HuH-7 (cell line): ENCODE measurements at regions not wholly inside any gene's neighbourhood (a gene's known extent, or its start where the extent isn't known, plus 50 kb on each side); places are given as distances from the start of the nearest gene placed in this dataset.
"Not testable (repeated sequence)": the region's sequence is repeated elsewhere in the genome, so short reads cannot be mapped to it uniquely, and the experiment has no call there.

Source experiments
- DNase-seq: peaks from one replicate; pipeline ENCODE4 v3.0.0; 2011; ENCODE audit warnings: low spot score

- DNase-seq, result no peak
Observed at GRCh38 chrX:39766855-39767254, 330.9 kb downstream of the BCOR start.

- no peak for DNase-seq
Observed at GRCh38 chrX:39767446-39767845, 330.3 kb downstream of the BCOR start.

GRCh38 chrX:39769748-39770147 lies 328.0 kb downstream of the BCOR start:
- no peak for DNase-seq

GRCh38 chrX:39771089-39771488 lies 326.7 kb downstream of the BCOR start:
- DNase-seq, result no peak

- DNase-seq, result peak; percentile 30
Observed at GRCh38 chrX:39772057-39772832, 325.5 kb downstream of the BCOR start.

GRCh38 chrX:39773150-39773549 lies 324.6 kb downstream of the BCOR start:
- no peak for DNase-seq

GRCh38 chrX:39773923-39774773 lies 323.6 kb downstream of the BCOR start:
- DNase-seq, result no peak

GRCh38 chrX:39774774-39775328 lies 322.9 kb downstream of the BCOR start:
- no peak for DNase-seq

- DNase-seq, result no peak
Observed at GRCh38 chrX:39777623-39778025, 320.1 kb downstream of the BCOR start.

- no peak for DNase-seq
Observed at GRCh38 chrX:39779952-39780783, 317.6 kb downstream of the BCOR start.

- DNase-seq, result no peak
Observed at GRCh38 chrX:39782276-39782675, 315.5 kb downstream of the BCOR start.

- DNase-seq, result no peak
Observed at GRCh38 chrX:39787999-39788398, 309.8 kb downstream of the BCOR start.

- DNase-seq, result no peak
Observed at GRCh38 chrX:39788521-39788920, 309.2 kb downstream of the BCOR start.

GRCh38 chrX:39791691-39792090 lies 306.1 kb downstream of the BCOR start:
- no peak for DNase-seq

GRCh38 chrX:39795605-39796004 lies 302.2 kb downstream of the BCOR start:
- DNase-seq, result no peak

- no peak for DNase-seq
Observed at GRCh38 chrX:39796856-39797255, 300.9 kb downstream of the BCOR start.

GRCh38 chrX:39798488-39798887 lies 299.3 kb downstream of the BCOR start:
- not testable (repeated sequence) for DNase-seq

- DNase-seq, result no peak
Observed at GRCh38 chrX:39802354-39802753, 295.4 kb downstream of the BCOR start.

- DNase-seq, result no peak
Observed at GRCh38 chrX:39802908-39803307, 294.9 kb downstream of the BCOR start.

GRCh38 chrX:39805022-39805421 lies 292.7 kb downstream of the BCOR start:
- DNase-seq, result no peak

- no peak for DNase-seq
Observed at GRCh38 chrX:39805825-39806224, 291.9 kb downstream of the BCOR start.

- DNase-seq, result no peak
Observed at GRCh38 chrX:39808471-39808917, 289.3 kb downstream of the BCOR start.
